ENCODE measurements at regions not wholly inside any gene's neighbourhood (a gene's known extent, or its start where the extent isn't known, plus 50 kb on each side); places are given as distances from the start of the nearest gene placed in this dataset.
"Not testable (repeated sequence)": the region's sequence is repeated elsewhere in the genome, so short reads cannot be mapped to it uniquely, and the experiment has no call there.

DNA sequence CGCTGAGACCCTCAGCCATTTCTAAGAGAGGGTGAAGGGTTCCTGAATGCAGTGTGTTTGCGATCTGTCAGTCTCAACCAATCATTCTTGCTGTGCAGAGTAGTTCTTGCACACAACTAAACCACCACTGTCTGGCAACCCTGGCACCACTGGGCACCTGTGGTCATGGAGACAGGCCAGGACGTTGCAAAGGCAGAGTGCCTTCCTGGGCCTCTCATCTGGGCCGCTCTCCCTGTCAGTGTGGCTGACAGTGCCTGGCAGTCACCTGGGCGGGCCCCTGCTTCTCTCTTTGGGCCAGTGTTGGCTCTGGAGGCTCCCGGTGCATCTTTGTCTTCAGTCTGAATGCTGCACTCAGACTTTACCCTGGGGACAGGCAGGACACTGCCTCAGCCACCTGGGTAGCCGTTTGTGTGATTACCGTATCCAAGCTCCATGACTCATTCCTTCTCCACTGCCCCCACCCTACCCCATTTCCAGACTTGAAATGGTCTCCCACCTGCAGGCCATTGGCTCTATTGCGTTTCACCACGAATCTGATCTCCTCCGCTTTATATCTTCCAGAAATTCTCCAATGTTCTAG is 104.6 kb upstream of the KLF13 start:
- no peak for DNase-seq

DNA sequence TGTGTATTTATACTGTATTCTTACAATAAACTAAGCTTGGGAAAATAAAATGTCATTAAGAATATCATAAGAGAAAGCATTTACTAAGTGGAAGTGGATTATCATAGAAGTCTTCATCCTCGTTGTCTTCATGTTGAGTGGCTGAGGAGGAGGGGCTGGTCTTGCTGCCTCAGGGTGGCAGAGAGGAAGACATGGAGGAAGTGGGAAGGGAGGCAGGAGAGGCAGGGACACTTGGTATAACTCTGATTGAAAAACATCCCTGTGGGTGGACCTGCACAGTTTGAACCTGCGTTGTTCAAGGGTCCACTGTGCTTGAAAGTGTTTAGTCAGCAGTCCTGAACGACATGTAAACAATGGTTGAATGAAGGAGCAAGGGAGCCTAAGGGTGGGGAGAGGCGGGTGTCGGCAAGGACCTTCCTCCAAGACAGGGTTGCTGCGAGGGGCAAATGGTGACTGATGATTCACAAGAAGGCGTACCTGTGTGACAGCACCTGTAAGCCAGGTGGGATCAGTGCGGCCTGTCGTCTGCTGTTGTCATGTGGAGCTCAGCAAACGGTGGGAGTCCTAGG is 103.8 kb upstream of the KLF13 start:
- DNase-seq: no peak

DNA sequence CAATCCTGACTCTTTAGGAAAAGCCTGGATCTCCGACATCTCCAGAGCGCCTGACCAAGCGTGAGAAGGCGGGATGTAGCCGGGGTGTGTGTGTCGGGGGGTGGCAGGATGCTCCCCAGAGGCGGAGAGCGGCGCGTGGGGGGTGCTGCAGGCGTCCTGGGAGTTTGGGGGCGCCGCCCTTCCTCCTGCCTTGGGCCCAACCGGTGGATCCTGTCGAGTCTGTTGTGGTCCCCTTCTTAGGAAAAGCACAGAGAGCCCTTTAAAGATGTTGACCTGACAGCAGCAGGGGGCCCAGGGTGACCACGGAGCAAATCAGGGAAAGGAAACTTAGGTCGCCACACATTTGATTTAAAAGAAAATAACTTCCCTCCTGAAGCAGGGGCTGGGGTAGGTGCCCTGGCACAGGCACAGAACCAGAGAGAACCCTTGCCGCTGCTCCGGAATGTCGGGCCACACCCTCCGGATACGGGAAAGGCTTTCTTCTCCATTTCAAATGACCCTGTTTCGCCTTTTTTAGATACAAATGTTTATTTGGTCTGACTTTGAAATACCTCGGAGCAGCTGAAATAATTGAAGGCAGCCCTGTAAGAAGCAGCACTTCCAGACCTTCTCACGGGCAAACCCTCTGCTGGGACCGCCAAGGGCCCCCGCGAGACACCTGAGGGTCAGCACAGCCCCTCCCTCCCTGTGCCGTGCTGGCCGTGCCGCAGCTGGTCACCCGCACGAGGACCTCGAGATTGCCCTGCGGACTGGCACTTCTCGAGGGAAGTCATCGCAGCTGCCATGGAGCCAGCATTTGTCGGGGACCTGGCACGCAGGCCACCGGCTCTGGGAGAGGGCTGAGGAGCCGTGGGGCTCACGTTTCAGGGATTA is 102.9 kb upstream of the KLF13 start:
- no peak for DNase-seq

DNA sequence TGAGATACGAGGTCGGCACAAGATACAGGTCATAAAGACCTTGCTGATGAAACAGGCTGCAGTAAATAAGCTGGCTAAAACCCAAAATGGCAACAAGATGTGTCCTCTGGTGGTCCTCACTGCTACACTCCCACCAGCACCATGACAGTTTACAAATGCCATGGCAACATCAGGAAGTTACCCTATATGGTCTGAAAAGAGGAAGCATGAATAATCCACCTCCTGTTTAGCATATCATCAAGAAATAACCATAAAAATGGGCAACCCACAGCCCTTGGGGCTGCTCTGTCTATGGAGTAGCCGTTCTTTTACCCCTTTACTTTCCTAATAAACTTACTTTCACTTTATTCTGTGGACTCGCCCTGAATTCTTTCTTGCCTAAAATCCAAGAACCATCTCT is 102.0 kb upstream of the KLF13 start:
- not testable (repeated sequence) for DNase-seq

DNA sequence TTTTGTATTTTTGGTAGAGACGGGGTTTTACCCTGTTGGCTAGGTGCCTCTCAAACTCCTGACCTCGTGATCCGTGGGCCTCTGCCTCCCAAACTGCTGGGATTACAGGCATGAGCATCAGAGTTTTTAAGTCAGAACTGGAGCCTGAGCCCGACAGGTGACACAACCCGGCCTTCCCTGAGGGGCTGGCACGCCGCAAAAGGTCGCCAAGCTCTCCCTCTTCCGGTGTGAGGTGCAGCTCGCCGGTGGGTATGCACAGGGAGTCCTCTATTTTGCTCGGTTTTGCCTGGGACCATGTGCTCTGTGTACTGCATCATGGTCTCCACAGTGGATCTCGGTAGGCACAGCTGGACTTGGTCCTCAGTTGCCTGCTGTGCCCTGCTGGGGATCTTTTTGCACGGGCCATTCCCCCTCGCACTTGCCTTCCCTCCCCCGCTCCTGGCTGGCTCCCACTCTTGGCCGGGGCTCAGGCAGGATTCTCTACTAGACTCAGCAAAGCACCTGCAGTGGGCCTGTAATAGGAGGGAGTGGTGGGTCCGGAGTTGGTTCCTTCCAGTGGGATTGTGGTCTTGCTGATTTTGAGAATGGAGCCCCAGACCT is 101.2 kb upstream of the KLF13 start:
- no peak for DNase-seq

DNA sequence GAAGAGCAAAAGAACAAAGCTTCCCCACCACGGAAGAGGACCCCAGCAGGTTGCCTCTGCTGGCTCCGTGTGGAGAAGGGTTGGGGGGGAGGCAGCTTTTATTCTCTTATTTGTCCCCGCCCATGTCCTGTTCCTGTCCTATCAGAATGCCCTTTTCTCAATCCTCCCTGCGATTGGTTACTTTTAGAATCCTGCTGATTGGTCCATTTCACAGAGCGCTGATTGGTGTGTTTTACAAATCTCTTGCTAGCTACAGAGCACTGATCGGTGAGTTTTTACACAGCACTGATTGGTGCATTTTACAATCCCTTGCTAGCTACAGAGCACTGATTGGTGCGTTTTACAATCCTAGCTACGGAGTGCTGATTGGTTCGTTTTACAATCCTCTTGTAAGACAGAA is 100.6 kb upstream of the KLF13 start:
- DNase-seq: no peak

DNA sequence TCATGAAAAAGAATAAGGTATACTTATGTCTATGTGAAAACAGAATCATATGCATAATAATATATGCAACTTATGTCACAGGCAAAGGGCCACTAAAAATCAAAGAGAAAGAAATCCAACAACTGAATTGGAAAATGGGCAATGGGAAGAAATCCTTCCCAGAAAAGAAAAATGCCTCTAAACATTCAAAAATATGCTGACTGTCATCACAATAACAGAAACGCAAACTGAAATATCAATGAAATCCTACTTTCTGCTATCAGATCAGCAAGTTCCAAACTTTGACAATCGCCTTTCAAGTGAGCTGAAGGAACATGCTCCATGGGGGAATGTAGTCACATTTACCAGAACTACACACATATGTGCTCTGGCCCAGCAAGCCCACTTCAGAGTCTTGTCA is 99.4 kb upstream of the KLF13 start:
- DNase-seq: no peak

DNA sequence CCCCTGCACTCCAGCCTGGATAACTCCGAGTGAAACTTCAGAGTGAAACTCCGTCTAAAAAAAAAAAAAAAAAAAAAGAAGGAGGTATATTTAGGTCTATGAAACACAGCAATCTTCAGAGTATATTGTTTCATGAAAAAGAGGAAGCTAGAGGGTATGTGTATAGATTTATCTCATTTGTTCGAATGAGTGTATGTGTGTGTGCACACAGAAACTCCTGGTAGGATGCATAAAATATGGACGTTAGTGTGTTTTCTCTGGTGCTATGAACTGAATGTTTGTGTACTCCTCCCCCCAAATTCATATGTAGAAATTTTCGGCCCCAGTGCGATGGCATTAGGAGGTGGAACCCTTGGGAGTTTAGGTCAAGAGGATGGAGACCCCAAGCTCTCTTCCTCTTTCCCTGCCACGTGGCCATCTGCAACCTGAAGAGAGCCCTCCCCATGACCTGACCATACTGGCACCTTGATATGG is 98.6 kb upstream of the KLF13 start:
- no peak for DNase-seq

DNA sequence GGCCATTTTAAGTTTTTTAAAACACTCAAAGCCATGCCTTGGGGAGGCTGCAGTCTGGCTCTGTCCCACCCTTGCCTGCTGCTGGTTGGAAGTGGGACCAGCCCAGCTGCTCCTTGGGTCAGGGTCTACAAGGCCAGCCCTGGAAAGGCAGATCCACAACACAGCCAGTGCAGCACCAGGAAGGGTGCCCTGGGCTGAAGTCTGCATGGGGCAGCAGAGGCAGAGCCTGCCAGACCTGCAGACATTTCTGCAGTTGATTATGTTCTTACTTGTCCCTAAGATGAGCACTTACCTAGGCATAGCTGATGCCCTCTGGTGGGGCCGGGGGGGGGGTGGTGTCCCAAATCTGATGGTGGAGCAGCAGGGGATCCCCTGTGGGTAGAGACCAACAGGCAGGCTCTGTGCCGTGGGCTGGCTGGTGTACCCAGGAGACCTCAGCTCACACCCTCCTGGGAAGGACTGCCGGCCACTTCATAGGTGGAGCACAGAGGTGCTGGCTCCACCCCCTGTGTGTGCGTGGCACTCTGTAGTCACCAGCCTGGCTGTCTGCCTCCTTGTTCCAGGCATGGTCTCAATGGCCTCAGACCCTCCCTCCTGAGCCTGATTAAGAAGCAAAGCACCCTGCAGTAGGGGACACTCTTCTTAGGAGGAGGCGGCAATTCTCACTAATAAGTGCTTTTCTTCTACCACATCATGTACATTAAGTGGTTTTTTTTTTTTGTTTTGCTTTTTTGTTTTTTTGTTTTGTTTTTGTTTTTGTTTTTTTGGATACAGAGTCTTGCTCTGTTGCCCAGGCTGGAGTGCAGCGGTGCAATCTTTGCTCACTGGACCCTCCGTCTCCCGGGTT is 97.4 kb upstream of the KLF13 start:
- no peak for DNase-seq

DNA sequence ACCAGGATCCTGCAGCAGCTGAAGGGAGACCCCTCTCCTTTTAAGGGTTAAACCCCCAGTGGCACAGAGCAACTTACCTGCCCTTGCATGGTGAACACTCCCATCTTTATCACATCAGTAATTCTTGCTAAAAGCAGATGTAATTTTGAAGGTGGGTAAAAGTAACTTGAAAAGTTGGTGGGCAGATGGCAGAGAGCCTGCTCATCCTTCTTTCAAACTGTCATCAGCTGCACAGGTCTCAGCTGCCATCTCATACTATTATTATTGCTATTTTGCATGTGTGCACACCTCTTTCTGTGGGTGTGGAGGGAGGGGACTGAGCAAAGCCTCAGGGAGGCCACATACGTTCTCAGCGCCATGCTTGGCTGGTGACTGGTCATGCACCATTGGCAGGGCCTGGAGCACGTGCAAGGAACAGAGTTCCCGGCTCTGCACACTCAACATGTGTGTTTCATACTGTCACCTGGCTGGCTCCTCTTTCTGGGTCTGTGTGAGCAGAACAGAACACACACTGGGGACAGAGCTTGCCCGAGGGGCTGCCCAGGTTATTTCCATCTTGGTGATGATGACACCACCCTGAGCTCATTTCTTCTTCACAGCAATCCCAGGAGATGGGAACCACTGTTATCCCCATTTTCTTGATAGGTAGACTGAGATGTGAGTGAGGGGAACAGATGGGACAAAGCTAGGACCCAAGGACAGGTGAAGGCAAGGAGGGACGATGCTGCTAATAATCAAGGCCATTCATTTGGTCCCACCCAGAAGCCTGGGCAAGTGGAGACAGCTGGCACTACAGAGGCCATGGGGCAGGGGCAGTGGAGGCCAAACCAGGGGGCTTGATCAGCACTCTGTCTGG is 95.8 kb upstream of the KLF13 start:
- DNase-seq: peak in 1 of 2 experiments; percentile 58

DNA sequence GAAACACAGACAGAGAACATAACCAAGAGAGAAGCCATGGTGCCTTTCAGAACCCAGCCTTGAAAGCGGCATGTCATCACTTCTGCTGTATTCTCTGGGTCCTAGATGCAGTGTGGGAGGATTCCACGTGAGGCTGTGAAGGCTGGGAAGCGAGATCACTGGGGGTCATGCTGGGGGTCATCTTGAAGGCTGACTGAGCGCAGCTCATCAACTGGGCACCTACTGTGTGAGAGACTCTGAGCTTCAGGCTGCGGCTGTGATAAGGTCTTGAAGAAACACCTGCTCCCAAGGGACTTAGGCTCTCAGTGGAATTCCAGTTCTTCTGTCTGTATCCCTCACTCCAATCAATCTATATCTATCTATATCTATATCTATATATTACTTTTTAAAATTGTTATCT is 91.8 kb upstream of the KLF13 start:
- no peak for DNase-seq

DNA sequence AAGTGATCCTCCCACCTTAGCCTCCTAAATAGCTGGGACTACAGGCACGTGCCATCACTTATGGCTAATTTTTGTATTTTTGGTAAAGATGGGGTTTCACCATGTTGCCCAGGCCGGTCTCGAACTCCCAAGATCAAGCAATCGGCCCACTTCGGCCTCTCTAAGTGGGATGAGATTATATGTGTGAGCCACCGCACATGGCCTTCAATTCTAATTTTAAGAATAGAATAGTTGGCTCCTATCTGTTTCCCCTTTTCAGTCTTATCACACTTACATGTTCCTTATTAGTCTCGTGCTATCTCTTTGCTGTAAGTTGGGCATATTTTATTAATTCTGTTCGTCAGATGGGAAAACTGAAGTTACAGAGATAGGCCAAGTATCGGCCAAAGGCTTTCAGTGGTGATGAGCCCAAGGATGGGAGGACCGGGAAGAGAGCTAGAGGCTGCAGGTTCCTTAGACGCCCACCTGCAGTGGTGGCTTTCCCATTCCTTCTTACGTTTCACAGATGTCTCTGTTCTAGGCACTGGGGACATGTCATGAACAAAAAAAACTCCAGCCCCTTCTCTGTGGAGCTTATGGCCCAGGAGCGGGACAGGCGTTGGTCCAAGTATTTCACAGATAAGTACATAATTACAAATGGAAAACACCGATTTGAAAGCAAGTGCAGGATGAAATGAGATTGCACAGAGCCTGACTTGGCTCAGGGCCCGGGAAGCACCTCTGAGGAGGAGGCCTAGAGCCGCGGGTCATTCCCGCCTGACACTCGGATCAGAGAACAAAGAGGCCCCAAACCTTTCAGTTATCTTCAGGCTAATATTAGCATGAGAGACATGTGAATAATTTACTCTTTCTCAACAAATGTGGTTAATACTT is 91.1 kb upstream of the KLF13 start:
- DNase-seq: no peak

DNA sequence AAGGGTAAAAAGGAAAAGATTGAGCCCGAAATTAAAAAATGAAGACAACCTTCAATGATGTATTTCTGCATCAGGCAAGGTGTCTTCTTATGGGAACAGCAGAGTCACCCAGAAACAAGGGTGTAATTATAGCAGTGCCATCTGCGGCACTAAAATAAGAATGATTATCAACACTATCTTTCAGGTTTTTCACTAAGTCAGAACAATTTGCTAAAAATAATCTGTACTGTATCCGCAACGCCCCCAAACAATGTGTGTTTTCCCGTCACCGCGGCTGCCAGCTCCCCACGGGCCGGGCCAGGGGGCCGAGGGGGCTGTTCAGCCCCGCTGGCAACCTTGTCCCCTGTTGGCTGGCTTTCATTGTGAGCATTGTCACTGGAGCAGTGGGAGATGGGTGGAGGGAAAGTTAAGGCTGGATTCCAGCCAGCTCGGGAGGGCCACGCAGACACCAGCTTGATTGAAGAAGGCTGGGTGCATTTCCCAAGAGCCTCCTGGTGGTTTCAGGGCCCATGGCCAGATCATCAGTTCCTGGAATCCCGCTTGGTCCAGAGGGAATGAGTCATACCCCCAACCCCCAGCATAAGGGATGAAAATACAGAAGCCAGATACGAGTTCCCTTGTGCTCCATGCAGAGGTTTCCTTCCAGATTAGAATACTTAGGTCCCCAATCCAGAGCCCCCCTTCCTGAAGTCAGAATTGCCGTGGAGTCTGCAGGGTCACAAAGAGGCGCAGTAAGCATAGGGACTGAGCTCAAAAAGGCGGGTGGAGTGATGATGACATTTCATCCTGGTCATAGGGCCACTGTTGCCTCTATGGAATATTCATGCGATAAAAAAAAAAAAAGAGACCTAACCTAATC is 90.2 kb upstream of the KLF13 start:
- no peak for DNase-seq

DNA sequence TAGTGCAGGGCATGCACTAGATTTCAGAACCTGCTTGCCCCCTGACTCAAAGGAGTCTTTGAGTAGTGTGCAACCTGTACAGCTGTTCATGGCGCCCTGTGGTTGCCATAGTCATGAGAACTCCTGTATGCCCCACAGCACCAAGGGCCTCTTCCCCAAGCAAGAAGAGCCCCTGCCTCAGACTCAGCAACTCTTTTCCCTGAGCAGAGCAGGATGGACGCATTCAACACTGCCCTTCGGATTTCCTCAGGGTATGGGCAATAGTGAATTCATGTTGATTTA is 89.7 kb upstream of the KLF13 start:
- no peak for DNase-seq

DNA sequence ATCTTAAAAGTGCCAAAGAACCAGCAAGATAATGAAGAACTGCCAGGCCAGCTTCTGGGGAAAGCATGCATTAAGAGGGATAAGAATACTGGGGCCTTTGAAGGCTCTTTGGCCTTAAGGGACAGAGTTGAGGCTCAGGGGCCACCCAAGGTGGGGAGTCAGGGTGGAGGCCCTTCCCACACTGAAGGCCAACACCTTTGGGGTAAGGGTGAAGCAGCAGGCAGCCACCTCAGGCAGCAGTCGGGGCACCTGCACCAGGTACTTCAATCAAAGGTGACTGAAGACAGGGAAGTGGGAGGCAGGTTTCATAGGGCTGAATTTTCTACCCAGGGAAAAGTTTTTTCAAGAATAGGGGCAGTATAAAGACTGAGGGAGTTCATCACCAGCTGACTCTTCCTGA is 87.7 kb upstream of the KLF13 start:
- DNase-seq: no peak

DNA sequence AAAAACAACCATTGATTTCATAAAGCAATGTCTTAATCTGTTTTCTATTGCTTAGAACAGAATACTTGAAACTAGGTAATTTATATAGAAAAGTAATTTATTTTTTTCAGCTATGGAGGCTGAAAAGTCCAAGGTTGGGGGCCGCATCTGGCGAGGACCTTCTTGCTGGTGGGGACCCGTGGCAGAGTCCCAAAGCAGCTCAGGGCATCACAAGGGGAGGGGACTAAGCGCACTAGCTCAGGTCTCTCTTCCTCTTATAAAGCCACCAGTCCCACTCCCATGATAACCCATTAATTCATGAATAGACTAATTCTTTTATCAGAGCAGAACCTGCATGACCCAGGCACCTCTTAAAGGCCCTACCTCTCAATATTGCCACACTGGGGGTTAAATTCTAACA is 87.2 kb upstream of the KLF13 start:
- no peak for DNase-seq

DNA sequence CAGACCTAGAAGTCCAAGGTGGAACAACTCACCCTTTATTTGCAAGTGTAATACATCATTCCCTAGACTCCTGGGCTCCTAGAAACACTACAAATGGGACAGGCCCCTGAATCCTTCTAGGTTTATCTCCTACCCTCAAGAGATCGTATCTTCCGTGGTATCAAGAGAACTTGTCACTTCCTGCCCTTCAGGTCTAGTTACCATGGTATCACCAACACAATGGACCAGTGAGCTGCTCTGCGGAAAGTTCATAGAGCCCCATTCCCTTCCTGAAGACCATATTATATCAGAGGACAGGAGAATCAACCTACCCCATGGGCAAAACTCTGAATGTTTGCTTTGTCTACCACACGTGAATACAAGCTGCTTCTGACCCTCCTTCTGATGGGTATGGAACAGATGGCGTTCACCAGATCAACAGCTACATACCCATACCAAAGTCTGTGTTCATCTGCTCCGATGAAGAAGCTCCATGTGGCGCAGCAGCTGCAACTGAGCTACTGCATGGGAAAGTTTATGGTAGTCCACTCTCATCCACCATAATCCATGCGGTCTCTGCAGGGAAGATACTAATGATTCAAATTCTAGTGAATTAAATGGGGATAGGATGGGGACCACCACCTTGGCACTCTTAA is 84.6 kb upstream of the KLF13 start:
- DNase-seq: no peak

DNA sequence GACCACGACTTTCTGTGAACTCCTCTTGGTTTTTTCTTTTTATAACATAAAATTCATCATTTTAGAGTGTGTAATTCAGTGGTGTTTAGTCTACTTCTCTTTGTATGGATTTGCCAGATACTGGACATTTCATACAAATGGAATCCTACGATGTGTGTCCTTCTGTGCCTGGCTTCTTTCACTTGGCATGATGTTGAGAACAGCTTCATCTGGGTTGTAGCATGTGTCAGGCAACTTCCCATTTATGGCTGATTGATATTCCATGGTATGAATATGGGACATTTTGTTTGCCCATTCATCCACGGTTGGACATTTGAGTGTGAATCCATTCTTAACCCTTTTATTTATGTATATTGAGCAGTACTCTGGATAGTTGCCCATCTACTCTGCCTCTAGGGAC is 82.7 kb upstream of the KLF13 start:
- DNase-seq: no peak

DNA sequence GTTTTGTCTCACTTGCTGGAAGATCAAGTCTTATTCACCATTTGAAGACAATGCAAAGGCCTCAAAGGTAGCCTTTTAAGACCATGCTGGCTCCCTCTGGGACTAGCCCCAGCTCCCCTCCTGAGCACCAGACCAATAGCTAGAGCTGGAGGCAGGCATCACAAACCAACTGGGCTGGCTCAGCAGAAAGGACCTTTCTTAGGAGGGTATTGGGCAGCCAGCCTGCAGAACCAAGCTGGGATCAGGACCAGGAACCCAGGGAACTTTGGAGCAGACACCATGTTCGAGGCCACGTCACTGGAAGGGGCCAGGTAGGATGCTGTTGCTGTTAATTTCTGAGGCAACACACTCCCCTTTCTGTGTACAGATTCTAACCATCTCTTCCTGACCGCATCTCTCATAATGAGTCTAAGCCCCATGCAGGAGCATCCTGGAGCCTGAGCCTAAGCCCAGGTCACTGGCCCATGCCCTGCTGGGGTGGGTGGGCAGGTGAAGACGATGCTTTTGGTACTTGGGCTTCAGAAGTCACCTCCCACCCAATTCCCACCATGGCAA is 81.4 kb upstream of the KLF13 start:
- DNase-seq: no peak

Measured in NCI-H187 (cell line).